Loucy (cell line): ENCODE measurements at regions not wholly inside any gene's neighbourhood (a gene's known extent, or its start where the extent isn't known, plus 50 kb on each side); places are given as distances from the start of the nearest gene placed in this dataset.

Source experiments
- EZH2phosphoT487 ChIP-seq: fragments of 200-600 bp; IDR thresholded peaks from 2 replicates; pipeline ENCODE4 v1.6.1; 2018; ENCODE audit warnings: antibody characterized with exemption, mild to moderate bottlenecking, moderate library complexity, borderline replicate concordance
- TF ChIP-seq, protein P1 (sequence below): fragments of 200-600 bp; sonication (generic); conservative IDR thresholded peaks from 2 replicates; pipeline ENCODE4 v1.5.1; 2014; ENCODE audit warnings: mild to moderate bottlenecking, antibody characterized with exemption, low read length

DNA sequence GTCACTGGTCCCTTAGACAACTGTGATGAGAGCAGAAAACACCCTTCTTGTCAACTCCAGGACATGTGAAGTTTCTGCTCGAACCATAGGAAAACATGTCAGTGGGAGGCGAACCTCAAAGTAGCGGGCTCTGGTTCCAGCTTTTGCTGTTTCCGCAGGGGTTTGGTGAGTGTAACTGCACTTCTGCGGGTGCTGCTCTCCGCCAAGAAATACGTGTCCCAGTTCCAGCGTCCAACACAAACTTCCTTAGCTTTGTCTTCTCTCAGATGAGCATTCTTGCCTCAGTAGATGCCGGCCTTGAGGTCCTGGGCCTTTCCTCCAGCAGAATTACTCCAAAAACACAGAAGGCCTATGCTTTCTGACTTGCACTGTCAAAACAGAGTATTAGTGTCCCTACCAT lies 156.3 kb downstream of the FNDC1 start:
- TF ChIP-seq, protein P1, sequence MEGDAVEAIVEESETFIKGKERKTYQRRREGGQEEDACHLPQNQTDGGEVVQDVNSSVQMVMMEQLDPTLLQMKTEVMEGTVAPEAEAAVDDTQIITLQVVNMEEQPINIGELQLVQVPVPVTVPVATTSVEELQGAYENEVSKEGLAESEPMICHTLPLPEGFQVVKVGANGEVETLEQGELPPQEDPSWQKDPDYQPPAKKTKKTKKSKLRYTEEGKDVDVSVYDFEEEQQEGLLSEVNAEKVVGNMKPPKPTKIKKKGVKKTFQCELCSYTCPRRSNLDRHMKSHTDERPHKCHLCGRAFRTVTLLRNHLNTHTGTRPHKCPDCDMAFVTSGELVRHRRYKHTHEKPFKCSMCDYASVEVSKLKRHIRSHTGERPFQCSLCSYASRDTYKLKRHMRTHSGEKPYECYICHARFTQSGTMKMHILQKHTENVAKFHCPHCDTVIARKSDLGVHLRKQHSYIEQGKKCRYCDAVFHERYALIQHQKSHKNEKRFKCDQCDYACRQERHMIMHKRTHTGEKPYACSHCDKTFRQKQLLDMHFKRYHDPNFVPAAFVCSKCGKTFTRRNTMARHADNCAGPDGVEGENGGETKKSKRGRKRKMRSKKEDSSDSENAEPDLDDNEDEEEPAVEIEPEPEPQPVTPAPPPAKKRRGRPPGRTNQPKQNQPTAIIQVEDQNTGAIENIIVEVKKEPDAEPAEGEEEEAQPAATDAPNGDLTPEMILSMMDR, result no peak
- no peak for TF ChIP-seq EZH2phosphoT487
